Chondrocyte (in vitro differentiated cells): ENCODE measurements at regions not wholly inside any gene's neighbourhood (a gene's known extent, or its start where the extent isn't known, plus 50 kb on each side); places are given as distances from the start of the nearest gene placed in this dataset.

Source experiments
- DNase-seq: peaks from one replicate; pipeline ENCODE4 v3.0.0; 2021; ENCODE audit warnings: mixed read lengths, low spot score
- H3K27ac Mint-ChIP-seq: one replicate; pipeline ENCODE4 v1.8.0; 2021; ENCODE audit warnings: mild to moderate bottlenecking, moderate library complexity, mixed read lengths; ENCODE audit not compliant: unreplicated experiment
- H3K27me3 Mint-ChIP-seq: 2 replicates; pipeline ENCODE4 v1.8.0; 2021; ENCODE audit warnings: low read depth, mixed read lengths
- H3K36me3 Mint-ChIP-seq: 2 replicates; pipeline ENCODE4 v1.8.0; 2021; ENCODE audit warnings: low read depth, mixed read lengths
- H3K4me1 Mint-ChIP-seq: 2 replicates; pipeline ENCODE4 v1.8.0; 2021; ENCODE audit warnings: low read depth, mild to moderate bottlenecking, mixed read lengths
- H3K4me3 Mint-ChIP-seq: one replicate; pipeline ENCODE4 v1.8.0; 2021; ENCODE audit warnings: mild to moderate bottlenecking, moderate library complexity, mixed read lengths; ENCODE audit not compliant: unreplicated experiment
- H3K9me3 Mint-ChIP-seq: 2 replicates; pipeline ENCODE4 v1.8.0; 2021; ENCODE audit warnings: low read depth, mixed read lengths
- CTCF ChIP-seq: fragments of 200-600 bp; sonication (generic); IDR thresholded peaks from 2 replicates; pipeline ENCODE4 v1.5.0; 2021; ENCODE audit warnings: antibody characterized with exemption, mild to moderate bottlenecking, moderate library complexity

DNA sequence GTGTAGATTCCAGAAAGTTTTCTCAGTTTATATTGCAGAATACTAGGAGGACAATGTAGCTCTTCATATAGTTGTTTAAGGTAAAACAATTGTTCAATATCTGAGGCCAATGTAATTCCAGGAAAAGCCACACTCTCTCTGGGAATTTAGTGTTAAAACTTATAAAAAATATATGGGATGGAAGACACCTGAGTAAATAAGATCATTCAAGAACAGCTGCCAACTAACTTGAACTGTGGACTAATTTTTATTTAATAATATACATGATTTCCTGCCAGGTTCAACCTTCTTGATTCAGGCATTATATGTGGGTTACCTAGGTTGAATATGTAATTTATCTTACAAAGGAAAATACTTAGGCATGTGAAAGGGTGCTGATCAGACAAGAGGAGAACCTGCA, 841.1 kb upstream of the PRR20A start:
- no peaks in the 10 kb centered on the region for H3K4me1 Mint-ChIP-seq
- no peaks in the 10 kb centered on the region for H3K9me3 Mint-ChIP-seq
- no peaks in the 10 kb centered on the region for H3K27me3 Mint-ChIP-seq
- H3K4me3 Mint-ChIP-seq: no peak overlapping the region
- H3K27ac Mint-ChIP-seq: no peak overlapping the region
- DNase-seq: no peak
- TF ChIP-seq CTCF: no peak
- no peaks in the 10 kb centered on the region for H3K36me3 Mint-ChIP-seq

DNA sequence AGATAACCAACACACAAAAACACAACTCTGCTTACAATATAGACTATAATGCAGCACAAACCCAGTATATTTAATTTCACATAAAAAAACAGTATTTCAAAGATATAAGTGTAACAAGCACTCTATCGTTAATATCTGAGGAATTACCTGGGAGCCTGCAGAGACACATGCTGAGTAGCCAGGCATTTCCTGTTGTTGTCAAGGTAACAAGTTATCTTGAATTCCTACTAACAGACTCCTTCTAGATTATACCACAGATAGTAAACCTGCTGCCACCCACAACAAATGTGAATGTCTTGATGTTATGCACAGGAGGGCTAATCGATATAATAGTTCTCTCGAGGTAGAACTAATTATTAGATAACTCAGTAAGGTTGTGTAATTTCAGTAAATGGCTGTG, 826.0 kb upstream of the PRR20A start:
- Mint-ChIP-seq H3K4me1 (no peaks in the 10 kb centered on the region), H3K36me3 (no peaks in the 10 kb centered on the region), H3K27me3 (peaks cover 8% of the 10 kb centered on the region), H3K4me3 (no peak overlapping the region), H3K9me3 (no peaks in the 10 kb centered on the region), H3K27ac (no peak overlapping the region)
- DNase-seq: no peak
- no peak for TF ChIP-seq CTCF

DNA sequence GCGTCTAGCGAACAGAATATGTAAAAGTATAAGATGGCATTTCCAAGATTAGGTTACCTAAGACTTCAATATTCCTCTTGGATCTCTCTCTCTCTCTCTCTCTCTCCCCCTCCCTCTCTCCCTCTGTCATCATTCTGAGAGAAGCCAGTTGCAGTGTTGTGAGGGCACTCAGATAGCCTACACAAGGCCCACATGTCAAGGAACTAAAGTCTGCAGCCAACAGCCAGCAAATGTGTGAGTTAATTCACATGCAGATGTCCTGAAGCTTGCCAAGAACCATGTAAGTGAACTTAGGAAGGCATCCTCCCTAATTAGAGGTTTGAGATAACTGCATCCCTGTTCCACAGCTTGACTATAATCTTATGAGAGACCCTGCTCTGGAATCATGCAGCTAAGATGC, 822.9 kb upstream of the PRR20A start:
- peaks cover 4% of the 10 kb centered on the region for H3K27me3 Mint-ChIP-seq
- no peak overlapping the region for H3K27ac Mint-ChIP-seq
- no peaks in the 10 kb centered on the region for H3K4me1 Mint-ChIP-seq
- H3K4me3 Mint-ChIP-seq: no peak overlapping the region
- no peak for TF ChIP-seq CTCF
- H3K36me3 Mint-ChIP-seq: no peaks in the 10 kb centered on the region
- no peaks in the 10 kb centered on the region for H3K9me3 Mint-ChIP-seq
- no peak for DNase-seq

DNA sequence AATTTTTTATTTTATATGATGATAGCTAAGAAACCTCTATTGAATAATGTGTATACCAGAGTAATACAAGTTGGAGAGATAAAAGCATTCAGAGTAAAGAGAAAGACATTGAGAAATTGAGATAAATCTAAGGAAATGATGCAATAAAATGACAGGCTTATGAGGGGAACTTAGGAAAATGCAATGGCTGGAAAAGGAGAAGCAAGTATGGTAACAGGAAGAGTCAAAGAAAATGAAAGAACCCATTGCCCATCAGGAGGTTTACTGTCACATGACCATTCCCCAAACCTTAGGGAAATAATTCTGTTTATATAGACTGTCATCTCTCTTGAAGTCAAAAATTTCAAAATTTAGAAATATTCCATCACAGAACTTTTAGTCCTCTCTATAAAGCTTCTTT, 808.0 kb upstream of the PRR20A start:
- no peaks in the 10 kb centered on the region for H3K36me3 Mint-ChIP-seq
- no peaks in the 10 kb centered on the region for H3K9me3 Mint-ChIP-seq
- no peak overlapping the region for H3K27ac Mint-ChIP-seq
- H3K4me1 Mint-ChIP-seq: peaks cover 2% of the 10 kb centered on the region
- DNase-seq: no peak
- no peak overlapping the region for H3K4me3 Mint-ChIP-seq
- TF ChIP-seq CTCF: no peak
- no peaks in the 10 kb centered on the region for H3K27me3 Mint-ChIP-seq

GRCh38 chr13:56335775-56336174, 804.9 kb upstream of the PRR20A start:
- DNase-seq: no peak
- H3K4me3 Mint-ChIP-seq: no peak overlapping the region
- H3K4me1 Mint-ChIP-seq: peaks cover 2% of the 10 kb centered on the region
- H3K9me3 Mint-ChIP-seq: peaks cover 7% of the 10 kb centered on the region
- no peaks in the 10 kb centered on the region for H3K27me3 Mint-ChIP-seq
- no peaks in the 10 kb centered on the region for H3K36me3 Mint-ChIP-seq
- TF ChIP-seq CTCF: no peak
- no peak overlapping the region for H3K27ac Mint-ChIP-seq
